K562 (cell line): ENCODE measurements at regions not wholly inside any gene's neighbourhood (a gene's known extent, or its start where the extent isn't known, plus 50 kb on each side); places are given as distances from the start of the nearest gene placed in this dataset.

Experiments used
- ARID1B ChIP-seq: fragments of 450-650 bp; IDR thresholded peaks from 2 replicates; pipeline ENCODE4 v1.6.1; 2016; ENCODE audit warnings: antibody characterized with exemption, mild to moderate bottlenecking, inconsistent platforms
- ELF1 ChIP-seq: fragments of 200-800 bp; sonication (Bioruptor generic); IDR thresholded peaks from 2 replicates; pipeline ENCODE4 v1.6.1; 2016; ENCODE audit warnings: missing genetic modification characterization, missing compliant biosample characterization
- POLR3G ChIP-seq: IDR thresholded peaks from 2 replicates; pipeline ENCODE4 v1.6.1; 2011; ENCODE audit not compliant: insufficient read length, insufficient replicate concordance; ENCODE audit errors: extremely low read depth
- PRPF4 ChIP-seq: fragments of 200-400 bp; formaldehyde crosslinking; IDR thresholded peaks from one replicate; pipeline ENCODE4 v1.6.1; 2017; ENCODE audit warnings: low read length, low read depth, mild to moderate bottlenecking; ENCODE audit not compliant: insufficient read depth, poor library complexity, severe bottlenecking
- RBM15 ChIP-seq: fragments of 200-400 bp; formaldehyde crosslinking; IDR thresholded peaks from 2 replicates; pipeline ENCODE4 v1.6.1; 2018; ENCODE audit warnings: mild to moderate bottlenecking, low read length, moderate library complexity; ENCODE audit not compliant: insufficient read depth
- SIRT6 ChIP-seq: IDR thresholded peaks from one replicate; pipeline ENCODE4 v1.6.1; 2012; ENCODE audit warnings: low read depth, mild to moderate bottlenecking, control low read depth, inconsistent platforms, low read length, moderate library complexity
- XRCC4 ChIP-seq: IDR thresholded peaks from one replicate; pipeline ENCODE4 v1.6.1; 2011; ENCODE audit not compliant: insufficient read depth, insufficient read length; ENCODE audit errors: extremely low read depth
- ZNF561 ChIP-seq: fragments of 450-650 bp; formaldehyde crosslinking; conservative IDR thresholded peaks from 2 replicates; pipeline ENCODE4 v1.4.0; 2020; ENCODE audit warnings: mild to moderate bottlenecking, moderate library complexity
- TF ChIP-seq, protein P1 (sequence below): conservative IDR thresholded peaks from 2 replicates; pipeline ENCODE4 v1.6.1; 2011; ENCODE audit warnings: low read depth, mild to moderate bottlenecking, low read length; ENCODE audit not compliant: control insufficient read depth
- TF ChIP-seq, protein P2 (sequence below): fragments of 450-650 bp; IDR thresholded peaks from 2 replicates; pipeline ENCODE4 v1.6.1; 2016; ENCODE audit warnings: low read depth
- TF ChIP-seq, protein P3 (sequence below): fragments of 450-650 bp; IDR thresholded peaks from 2 replicates; pipeline ENCODE4 v1.6.1; 2014; ENCODE audit warnings: low read depth, mild to moderate bottlenecking, moderate library complexity, borderline replicate concordance
- TF ChIP-seq, protein P4 (sequence below): sonication (generic); formaldehyde crosslinking; IDR thresholded peaks from 2 replicates; pipeline ENCODE4 v1.8.1; 2023; ENCODE audit warnings: mild to moderate bottlenecking, missing genetic modification reagents
- TF ChIP-seq, protein P5 (sequence below): fragments of 250-450 bp; sonication (Bioruptor Pico); IDR thresholded peaks from 2 replicates; pipeline ENCODE4 v1.8.0; 2021; ENCODE audit warnings: moderate library complexity, mild to moderate bottlenecking, inconsistent platforms

DNA sequence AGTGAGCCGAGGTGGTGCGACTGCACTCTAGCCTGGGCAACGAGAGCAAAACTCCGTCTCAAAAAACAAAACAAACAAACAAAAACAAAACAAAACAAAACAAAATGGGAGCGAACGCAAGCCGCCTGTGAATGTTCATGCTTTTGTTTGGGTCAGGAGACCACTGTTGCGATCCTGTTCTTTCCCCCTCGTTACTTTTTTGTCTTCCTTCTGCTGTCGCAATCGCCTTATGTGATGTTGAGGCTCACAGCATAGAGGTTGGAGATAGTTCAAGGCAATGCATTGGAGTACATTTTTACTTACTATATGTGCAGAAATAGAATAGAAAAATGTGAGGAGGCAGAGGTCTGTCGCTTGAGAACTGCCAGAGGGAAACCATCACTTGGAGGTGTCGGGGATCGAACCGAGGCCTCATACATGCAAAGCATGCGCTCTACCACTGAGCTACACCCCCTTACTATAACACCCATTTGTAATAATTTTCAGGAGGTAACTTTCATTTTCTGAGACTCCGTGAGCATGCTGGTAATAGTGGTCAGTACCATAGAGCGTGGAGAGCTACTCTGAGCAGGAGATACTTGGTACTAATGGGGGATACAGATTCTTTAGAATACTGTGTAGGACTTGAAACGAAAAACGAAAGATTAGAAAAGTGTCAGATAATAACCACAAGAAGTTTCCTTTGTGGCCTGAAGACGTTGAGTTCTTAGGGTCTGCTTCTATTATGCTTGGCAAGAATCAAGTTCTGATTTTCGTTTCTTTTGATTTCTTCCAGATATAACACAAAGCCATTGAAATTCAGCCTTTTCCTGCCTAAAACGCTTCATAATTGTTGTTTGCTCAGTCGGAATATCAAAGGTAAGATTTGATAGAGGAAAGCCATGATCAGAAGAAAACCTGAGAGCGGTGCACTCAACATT, 121.1 kb downstream of the TRIM27 start (continued):
- TF ChIP-seq, protein P1, sequence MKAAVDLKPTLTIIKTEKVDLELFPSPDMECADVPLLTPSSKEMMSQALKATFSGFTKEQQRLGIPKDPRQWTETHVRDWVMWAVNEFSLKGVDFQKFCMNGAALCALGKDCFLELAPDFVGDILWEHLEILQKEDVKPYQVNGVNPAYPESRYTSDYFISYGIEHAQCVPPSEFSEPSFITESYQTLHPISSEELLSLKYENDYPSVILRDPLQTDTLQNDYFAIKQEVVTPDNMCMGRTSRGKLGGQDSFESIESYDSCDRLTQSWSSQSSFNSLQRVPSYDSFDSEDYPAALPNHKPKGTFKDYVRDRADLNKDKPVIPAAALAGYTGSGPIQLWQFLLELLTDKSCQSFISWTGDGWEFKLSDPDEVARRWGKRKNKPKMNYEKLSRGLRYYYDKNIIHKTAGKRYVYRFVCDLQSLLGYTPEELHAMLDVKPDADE, result peak; percentile 90
- TF ChIP-seq ELF1 (tag), result no peak
- no peak for TF ChIP-seq ZNF561 (CRISPR knock-in tag)
- TF ChIP-seq SIRT6, result no peak
- TF ChIP-seq, protein P2, sequence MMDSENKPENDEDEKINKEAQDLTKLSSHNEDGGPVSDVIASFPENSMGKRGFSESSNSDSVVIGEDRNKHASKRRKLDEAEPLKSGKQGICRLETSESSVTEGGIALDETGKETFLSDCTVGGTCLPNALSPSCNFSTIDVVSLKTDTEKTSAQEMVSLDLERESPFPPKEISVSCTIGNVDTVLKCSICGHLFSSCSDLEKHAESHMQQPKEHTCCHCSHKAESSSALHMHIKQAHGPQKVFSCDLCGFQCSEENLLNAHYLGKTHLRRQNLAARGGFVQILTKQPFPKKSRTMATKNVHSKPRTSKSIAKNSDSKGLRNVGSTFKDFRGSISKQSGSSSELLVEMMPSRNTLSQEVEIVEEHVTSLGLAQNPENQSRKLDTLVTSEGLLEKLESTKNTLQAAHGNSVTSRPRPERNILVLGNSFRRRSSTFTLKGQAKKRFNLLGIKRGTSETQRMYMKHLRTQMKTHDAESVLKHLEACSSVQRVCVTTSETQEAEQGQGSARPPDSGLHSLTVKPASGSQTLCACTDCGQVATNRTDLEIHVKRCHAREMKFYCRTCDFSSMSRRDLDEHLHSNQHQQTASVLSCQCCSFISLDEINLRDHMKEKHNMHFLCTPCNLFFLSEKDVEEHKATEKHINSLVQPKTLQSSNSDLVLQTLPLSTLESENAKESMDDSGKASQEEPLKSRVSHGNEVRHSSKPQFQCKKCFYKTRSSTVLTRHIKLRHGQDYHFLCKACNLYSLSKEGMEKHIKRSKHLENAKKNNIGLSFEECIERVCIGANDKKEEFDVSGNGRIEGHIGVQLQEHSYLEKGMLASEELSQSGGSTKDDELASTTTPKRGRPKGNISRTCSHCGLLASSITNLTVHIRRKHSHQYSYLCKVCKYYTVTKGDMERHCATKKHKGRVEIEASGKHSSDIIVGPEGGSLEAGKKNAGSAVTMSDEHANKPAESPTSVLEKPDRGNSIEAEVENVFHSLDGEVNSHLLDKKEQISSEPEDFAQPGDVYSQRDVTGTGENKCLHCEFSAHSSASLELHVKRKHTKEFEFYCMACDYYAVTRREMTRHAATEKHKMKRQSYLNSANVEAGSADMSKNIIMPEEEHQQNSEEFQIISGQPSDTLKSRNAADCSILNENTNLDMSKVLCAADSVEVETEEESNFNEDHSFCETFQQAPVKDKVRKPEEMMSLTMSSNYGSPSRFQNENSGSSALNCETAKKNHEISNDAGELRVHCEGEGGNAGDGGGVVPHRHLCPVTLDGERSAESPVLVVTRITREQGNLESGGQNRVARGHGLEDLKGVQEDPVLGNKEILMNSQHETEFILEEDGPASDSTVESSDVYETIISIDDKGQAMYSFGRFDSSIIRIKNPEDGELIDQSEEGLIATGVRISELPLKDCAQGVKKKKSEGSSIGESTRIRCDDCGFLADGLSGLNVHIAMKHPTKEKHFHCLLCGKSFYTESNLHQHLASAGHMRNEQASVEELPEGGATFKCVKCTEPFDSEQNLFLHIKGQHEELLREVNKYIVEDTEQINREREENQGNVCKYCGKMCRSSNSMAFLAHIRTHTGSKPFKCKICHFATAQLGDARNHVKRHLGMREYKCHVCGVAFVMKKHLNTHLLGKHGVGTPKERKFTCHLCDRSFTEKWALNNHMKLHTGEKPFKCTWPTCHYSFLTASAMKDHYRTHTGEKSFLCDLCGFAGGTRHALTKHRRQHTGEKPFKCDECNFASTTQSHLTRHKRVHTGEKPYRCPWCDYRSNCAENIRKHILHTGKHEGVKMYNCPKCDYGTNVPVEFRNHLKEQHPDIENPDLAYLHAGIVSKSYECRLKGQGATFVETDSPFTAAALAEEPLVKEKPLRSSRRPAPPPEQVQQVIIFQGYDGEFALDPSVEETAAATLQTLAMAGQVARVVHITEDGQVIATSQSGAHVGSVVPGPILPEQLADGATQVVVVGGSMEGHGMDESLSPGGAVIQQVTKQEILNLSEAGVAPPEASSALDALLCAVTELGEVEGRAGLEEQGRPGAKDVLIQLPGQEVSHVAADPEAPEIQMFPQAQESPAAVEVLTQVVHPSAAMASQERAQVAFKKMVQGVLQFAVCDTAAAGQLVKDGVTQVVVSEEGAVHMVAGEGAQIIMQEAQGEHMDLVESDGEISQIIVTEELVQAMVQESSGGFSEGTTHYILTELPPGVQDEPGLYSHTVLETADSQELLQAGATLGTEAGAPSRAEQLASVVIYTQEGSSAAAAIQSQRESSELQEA, result peak; percentile 71; the same call in 1 of the 2 replicates
- TF ChIP-seq PRPF4, result no peak
- TF ChIP-seq, protein P3, sequence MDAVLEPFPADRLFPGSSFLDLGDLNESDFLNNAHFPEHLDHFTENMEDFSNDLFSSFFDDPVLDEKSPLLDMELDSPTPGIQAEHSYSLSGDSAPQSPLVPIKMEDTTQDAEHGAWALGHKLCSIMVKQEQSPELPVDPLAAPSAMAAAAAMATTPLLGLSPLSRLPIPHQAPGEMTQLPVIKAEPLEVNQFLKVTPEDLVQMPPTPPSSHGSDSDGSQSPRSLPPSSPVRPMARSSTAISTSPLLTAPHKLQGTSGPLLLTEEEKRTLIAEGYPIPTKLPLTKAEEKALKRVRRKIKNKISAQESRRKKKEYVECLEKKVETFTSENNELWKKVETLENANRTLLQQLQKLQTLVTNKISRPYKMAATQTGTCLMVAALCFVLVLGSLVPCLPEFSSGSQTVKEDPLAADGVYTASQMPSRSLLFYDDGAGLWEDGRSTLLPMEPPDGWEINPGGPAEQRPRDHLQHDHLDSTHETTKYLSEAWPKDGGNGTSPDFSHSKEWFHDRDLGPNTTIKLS, result no peak
- TF ChIP-seq, protein P4, sequence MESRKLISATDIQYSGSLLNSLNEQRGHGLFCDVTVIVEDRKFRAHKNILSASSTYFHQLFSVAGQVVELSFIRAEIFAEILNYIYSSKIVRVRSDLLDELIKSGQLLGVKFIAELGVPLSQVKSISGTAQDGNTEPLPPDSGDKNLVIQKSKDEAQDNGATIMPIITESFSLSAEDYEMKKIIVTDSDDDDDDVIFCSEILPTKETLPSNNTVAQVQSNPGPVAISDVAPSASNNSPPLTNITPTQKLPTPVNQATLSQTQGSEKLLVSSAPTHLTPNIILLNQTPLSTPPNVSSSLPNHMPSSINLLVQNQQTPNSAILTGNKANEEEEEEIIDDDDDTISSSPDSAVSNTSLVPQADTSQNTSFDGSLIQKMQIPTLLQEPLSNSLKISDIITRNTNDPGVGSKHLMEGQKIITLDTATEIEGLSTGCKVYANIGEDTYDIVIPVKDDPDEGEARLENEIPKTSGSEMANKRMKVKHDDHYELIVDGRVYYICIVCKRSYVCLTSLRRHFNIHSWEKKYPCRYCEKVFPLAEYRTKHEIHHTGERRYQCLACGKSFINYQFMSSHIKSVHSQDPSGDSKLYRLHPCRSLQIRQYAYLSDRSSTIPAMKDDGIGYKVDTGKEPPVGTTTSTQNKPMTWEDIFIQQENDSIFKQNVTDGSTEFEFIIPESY, result peak; percentile 52; the same call in 1 of the 2 replicates
- TF ChIP-seq RBM15, result no peak
- no peak for TF ChIP-seq XRCC4
- TF ChIP-seq, protein P5, sequence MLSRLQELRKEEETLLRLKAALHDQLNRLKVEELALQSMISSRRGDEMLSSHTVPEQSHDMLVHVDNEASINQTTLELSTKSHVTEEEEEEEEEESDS, result no peak
- no peak for TF ChIP-seq ARID1B
- peak; percentile 85 for TF ChIP-seq POLR3G
